MM.1S (cell line): ENCODE measurements at regions not wholly inside any gene's neighbourhood (a gene's known extent, or its start where the extent isn't known, plus 50 kb on each side); places are given as distances from the start of the nearest gene placed in this dataset.
A peak's percentile ranks its signal among the peaks of the same experiment; 100 is the strongest.

ENCODE experiments used
- DNase-seq: peaks from one replicate; pipeline ENCODE4 v3.0.0-alpha.2; 2015
- H2AFZ ChIP-seq: fragments of 300-600 bp; sonication (generic); 2 replicates; pipeline ENCODE4 v1.6.0; 2016; ENCODE audit warnings: antibody characterized with exemption, low read length
- H3F3A ChIP-seq: fragments of 300-600 bp; sonication (generic); 2 replicates; pipeline ENCODE4 v1.6.1; 2016; ENCODE audit warnings: mild to moderate bottlenecking, antibody characterized with exemption, low read length, moderate library complexity, mixed read lengths; ENCODE audit not compliant: insufficient read depth
- H3K27ac ChIP-seq: fragments of 300-600 bp; sonication (generic); 2 replicates; pipeline ENCODE4 v1.5.1; 2016; ENCODE audit warnings: mild to moderate bottlenecking, low read length
- H3K27me3 ChIP-seq: fragments of 300-600 bp; sonication (generic); replicated peaks from 2 replicates; pipeline ENCODE4 v1.6.0; 2016; ENCODE audit warnings: low read length; ENCODE audit not compliant: insufficient read depth
- H3K36me3 ChIP-seq: fragments of 300-600 bp; sonication (generic); replicated peaks from 2 replicates; pipeline ENCODE4 v1.6.1; 2016; ENCODE audit warnings: mild to moderate bottlenecking, low read length, mixed read lengths; ENCODE audit not compliant: insufficient read depth
- H3K4me1 ChIP-seq: fragments of 300-600 bp; sonication (generic); 2 replicates; pipeline ENCODE4 v1.6.1; 2016; ENCODE audit warnings: low read length, mixed read lengths
- H3K4me2 ChIP-seq: fragments of 300-600 bp; sonication (generic); 2 replicates; pipeline ENCODE4 v1.6.0; 2016; ENCODE audit warnings: low read depth, low read length
- H3K4me3 ChIP-seq: fragments of 300-600 bp; sonication (generic); 2 replicates; pipeline ENCODE4 v1.5.1; 2016; ENCODE audit warnings: low read length, mixed read lengths
- H3K79me2 ChIP-seq: fragments of 300-600 bp; sonication (generic); 2 replicates; pipeline ENCODE4 v1.6.1; 2016; ENCODE audit warnings: mixed run types, low read length, mixed read lengths
- H3K9ac ChIP-seq: fragments of 300-600 bp; sonication (generic); 2 replicates; pipeline ENCODE4 v1.6.1; 2016; ENCODE audit warnings: low read length, mixed read lengths
- H3K9me2 ChIP-seq: fragments of 300-600 bp; sonication (generic); replicated peaks from 2 replicates; pipeline ENCODE4 v1.6.1; 2016; ENCODE audit warnings: mild to moderate bottlenecking, low read length, mixed read lengths; ENCODE audit not compliant: insufficient read depth
- H3K9me3 ChIP-seq: fragments of 300-600 bp; sonication (generic); replicated peaks from 2 replicates; pipeline ENCODE4 v1.6.1; 2016; ENCODE audit warnings: mild to moderate bottlenecking, low read length, mixed read lengths; ENCODE audit not compliant: insufficient read depth
- H4K20me1 ChIP-seq: fragments of 300-600 bp; sonication (generic); 2 replicates; pipeline ENCODE4 v1.6.1; 2016; ENCODE audit warnings: mild to moderate bottlenecking, low read length, moderate library complexity, mixed read lengths; ENCODE audit not compliant: insufficient read depth
- CTCF ChIP-seq: fragments of 300-600 bp; sonication (generic); IDR thresholded peaks from 2 replicates; pipeline ENCODE4 v1.5.1; 2016; ENCODE audit warnings: antibody characterized with exemption, low read length, mixed read lengths
- EZH2 ChIP-seq: fragments of 300-600 bp; sonication (generic); optimal IDR thresholded peaks from 2 replicates; pipeline ENCODE3; 2017; ENCODE audit warnings: low read depth, mild to moderate bottlenecking, antibody characterized with exemption, low read length, mixed read lengths
- EZH2phosphoT487 ChIP-seq: fragments of 300-600 bp; sonication (generic); IDR thresholded peaks from 2 replicates; pipeline ENCODE4 v1.6.1; 2018; ENCODE audit warnings: antibody characterized with exemption, low read length

- no peaks in the 10 kb centered on the region for H3K9me2 ChIP-seq
- H3K27me3 ChIP-seq = no peaks in the 10 kb centered on the region
- H3K4me2 ChIP-seq = peak overlapping the region; percentile 51
- no peaks in the 10 kb centered on the region for H3K79me2 ChIP-seq
- H2AFZ ChIP-seq = no peak overlapping the region
- peaks cover 5% of the 10 kb centered on the region; the same call in 1 of the 2 replicates for H3F3A ChIP-seq
- no peak overlapping the region for H3K9ac ChIP-seq
- no peaks in the 10 kb centered on the region for H3K36me3 ChIP-seq
- no peak overlapping the region for H3K4me3 ChIP-seq
- H3K27ac ChIP-seq = no peak overlapping the region; the same call in 1 of the 2 replicates
- H3K4me1 ChIP-seq = 0 out of 2 replicates have a peak, but pooled peaks cover 9% of the 10 kb centered on the region
- H3K9me3 ChIP-seq = no peaks in the 10 kb centered on the region
- TF ChIP-seq EZH2phosphoT487 (no peak), EZH2 (no peak), CTCF (no peak)
- DNase-seq = peak; percentile 54
- no peaks in the 10 kb centered on the region for H4K20me1 ChIP-seq
Measured at GRCh38 chr5:164002628-164003027, 497.2 kb downstream of the MAT2B start.

- H3K27me3 ChIP-seq = no peaks in the 10 kb centered on the region
- H2AFZ ChIP-seq = no peak overlapping the region
- H3K9me2 ChIP-seq = no peaks in the 10 kb centered on the region
- no peaks in the 10 kb centered on the region for H3K79me2 ChIP-seq
- H3K4me2 ChIP-seq = no peak overlapping the region
- H3K4me3 ChIP-seq = no peak overlapping the region
- no peaks in the 10 kb centered on the region for H4K20me1 ChIP-seq
- H3K4me1 ChIP-seq = 0 out of 2 replicates have a peak, but pooled peaks cover 9% of the 10 kb centered on the region
- no peak overlapping the region for H3K9ac ChIP-seq
- no peak for DNase-seq
- no peak overlapping the region for H3K27ac ChIP-seq
- H3F3A ChIP-seq = peaks cover 5% of the 10 kb centered on the region; the same call in 1 of the 2 replicates
- H3K9me3 ChIP-seq = no peaks in the 10 kb centered on the region
- TF ChIP-seq EZH2 = no peak
- no peak for TF ChIP-seq EZH2phosphoT487
- no peak for TF ChIP-seq CTCF
- H3K36me3 ChIP-seq = no peaks in the 10 kb centered on the region
Measured at GRCh38 chr5:164005071-164005470, 499.7 kb downstream of the MAT2B start.

GRCh38 chr5:164007064-164007463 is 501.6 kb downstream of the MAT2B start:
- H3K9me3 ChIP-seq = no peaks in the 10 kb centered on the region
- 0 out of 2 replicates have a peak, but pooled peaks cover 8% of the 10 kb centered on the region for H3K4me1 ChIP-seq
- H3K4me3 ChIP-seq = no peak overlapping the region
- H2AFZ ChIP-seq = no peak overlapping the region
- no peaks in the 10 kb centered on the region for H3K9me2 ChIP-seq
- TF ChIP-seq EZH2phosphoT487 (no peak), EZH2 (no peak), CTCF (no peak)
- H4K20me1 ChIP-seq = no peaks in the 10 kb centered on the region
- DNase-seq = no peak
- peaks cover 5% of the 10 kb centered on the region; the same call in 1 of the 2 replicates for H3F3A ChIP-seq
- H3K27ac ChIP-seq = no peak overlapping the region
- no peak overlapping the region for H3K9ac ChIP-seq
- H3K79me2 ChIP-seq = no peaks in the 10 kb centered on the region
- H3K36me3 ChIP-seq = no peaks in the 10 kb centered on the region
- no peaks in the 10 kb centered on the region for H3K27me3 ChIP-seq
- no peak overlapping the region for H3K4me2 ChIP-seq
